ENCODE measurements at regions not wholly inside any gene's neighbourhood (a gene's known extent, or its start where the extent isn't known, plus 50 kb on each side); places are given as distances from the start of the nearest gene placed in this dataset.

DNA sequence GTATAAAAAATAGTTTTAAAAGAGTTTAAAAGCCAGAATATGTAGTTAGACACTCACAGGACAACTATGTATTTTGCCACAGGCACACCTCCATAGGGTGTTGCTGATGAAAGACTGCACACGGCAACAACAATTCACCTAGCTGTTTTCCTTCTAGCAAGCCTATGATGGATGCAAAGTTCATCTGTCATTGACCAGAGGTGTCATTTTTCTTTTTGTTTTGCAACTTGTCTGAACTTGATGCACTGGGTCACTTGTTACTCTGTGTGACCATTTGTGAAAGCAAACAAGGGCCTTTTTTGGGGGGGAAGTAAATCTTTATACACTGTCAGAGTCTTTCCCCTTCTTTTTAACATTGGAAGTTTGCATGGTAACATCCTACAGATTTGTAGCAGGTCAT, 258.0 kb upstream of the SEMA3A start:
- no peak for TF ChIP-seq EZH2phosphoT487 (IDR thresholded peaks at IDR 0.05; ENCODE audit: borderline replicate concordance)
- TF ChIP-seq, protein P1, sequence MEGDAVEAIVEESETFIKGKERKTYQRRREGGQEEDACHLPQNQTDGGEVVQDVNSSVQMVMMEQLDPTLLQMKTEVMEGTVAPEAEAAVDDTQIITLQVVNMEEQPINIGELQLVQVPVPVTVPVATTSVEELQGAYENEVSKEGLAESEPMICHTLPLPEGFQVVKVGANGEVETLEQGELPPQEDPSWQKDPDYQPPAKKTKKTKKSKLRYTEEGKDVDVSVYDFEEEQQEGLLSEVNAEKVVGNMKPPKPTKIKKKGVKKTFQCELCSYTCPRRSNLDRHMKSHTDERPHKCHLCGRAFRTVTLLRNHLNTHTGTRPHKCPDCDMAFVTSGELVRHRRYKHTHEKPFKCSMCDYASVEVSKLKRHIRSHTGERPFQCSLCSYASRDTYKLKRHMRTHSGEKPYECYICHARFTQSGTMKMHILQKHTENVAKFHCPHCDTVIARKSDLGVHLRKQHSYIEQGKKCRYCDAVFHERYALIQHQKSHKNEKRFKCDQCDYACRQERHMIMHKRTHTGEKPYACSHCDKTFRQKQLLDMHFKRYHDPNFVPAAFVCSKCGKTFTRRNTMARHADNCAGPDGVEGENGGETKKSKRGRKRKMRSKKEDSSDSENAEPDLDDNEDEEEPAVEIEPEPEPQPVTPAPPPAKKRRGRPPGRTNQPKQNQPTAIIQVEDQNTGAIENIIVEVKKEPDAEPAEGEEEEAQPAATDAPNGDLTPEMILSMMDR (conservative IDR thresholded peaks at IDR 0.05; ENCODE audit: low read length) = no peak

All from Loucy (cell line).